GM12891 (cell line): ENCODE measurements at regions not wholly inside any gene's neighbourhood (a gene's known extent, or its start where the extent isn't known, plus 50 kb on each side); places are given as distances from the start of the nearest gene placed in this dataset.

Experiments
- POLR2A ChIP-seq: IDR thresholded peaks from 2 replicates; pipeline ENCODE4 v1.6.1; 2011; ENCODE audit warnings: low read depth, low read length, control low read depth
- POLR2AphosphoS5 ChIP-seq: IDR thresholded peaks from 2 replicates; pipeline ENCODE4 v1.6.1; 2011; ENCODE audit warnings: low read depth, low read length, control low read depth
- TAF1 ChIP-seq: IDR thresholded peaks from 2 replicates; pipeline ENCODE4 v1.6.1; 2011; ENCODE audit warnings: low read depth, low read length, control low read depth

DNA sequence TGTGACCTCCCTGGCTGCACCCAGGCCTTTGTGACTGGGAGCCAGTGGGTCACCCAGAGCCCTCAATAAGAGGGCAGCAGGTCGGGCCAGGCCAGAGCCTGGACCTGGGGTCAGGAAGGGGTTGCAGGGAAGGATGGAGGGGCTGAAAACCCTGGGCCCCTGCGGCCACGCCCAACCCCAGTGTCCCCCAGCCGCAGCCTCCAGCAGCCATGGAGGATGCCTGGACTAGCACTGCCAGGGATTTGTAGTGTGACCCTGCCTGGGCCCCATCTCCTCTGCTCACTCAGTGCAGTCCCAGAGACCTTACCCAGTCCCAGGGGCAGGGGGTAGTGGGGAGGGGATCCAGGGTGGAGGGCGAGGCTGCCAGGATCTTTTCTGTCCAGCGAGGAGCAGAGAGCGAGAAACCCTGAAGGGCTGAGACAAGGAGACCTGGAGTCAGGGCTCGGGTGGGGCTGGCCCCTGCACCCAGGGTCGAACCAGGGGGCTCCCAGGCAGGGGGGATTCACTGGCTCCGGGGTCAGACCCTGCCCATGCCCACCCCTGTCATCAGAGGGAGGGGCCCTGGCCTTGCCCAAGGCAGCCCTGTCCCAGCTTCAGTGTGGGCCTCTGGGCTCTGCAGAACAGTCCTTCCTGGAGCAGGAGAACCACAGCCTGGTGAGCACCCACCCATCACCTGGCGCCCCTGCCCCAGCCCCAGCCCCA is 187.5 kb downstream of the IGLL1 start:
- TF ChIP-seq POLR2A: no peak
- no peak for TF ChIP-seq POLR2AphosphoS5
- no peak for TF ChIP-seq TAF1
